IMR-90 (cell line): ENCODE measurements at regions not wholly inside any gene's neighbourhood (a gene's known extent, or its start where the extent isn't known, plus 50 kb on each side); places are given as distances from the start of the nearest gene placed in this dataset.

Source experiments
- ATAC-seq: fragments of 200-7000 bp; cut with Tn5 transposase; 2 replicates; pipeline ENCODE4 v1.9.1; 2020; ENCODE audit warnings: low read depth, mild to moderate bottlenecking, moderate library complexity
- BruUV-seq: library from RNA; stranded (reverse); fragments of 400-500 nt; replicated peaks from 2 replicates; lab custom pipeline; 2021; lab: Mats Ljungman, UMichigan
- CTCF ChIA-PET: fragments of 300-600 bp; formaldehyde crosslinking; extraction: SDS; loops from one replicate; lab custom pipeline; 2021; ENCODE audit warnings: antibody characterized with exemption; lab: Yijun Ruan, JAX
- POLR2A ChIA-PET: fragments of 300-600 bp; sonication (Branson Sonifier 250); formaldehyde crosslinking; loops from one replicate; lab custom pipeline; 2022; ENCODE audit warnings: antibody characterized with exemption; ENCODE audit not compliant: unreplicated experiment; lab: Charles Lee
- DNase-seq: peaks from one replicate; pipeline ENCODE4 v3.0.0; 2013
- H2AFZ ChIP-seq: replicated peaks from 2 replicates; pipeline ENCODE3; 2013; ENCODE audit warnings: low read length, mild to moderate bottlenecking; ENCODE audit not compliant: poor library complexity
- H2AK5ac ChIP-seq: 2 replicates; pipeline ENCODE4 v1.6.1; 2013; ENCODE audit warnings: low read depth, low read length, inconsistent platforms
- H2AK9ac ChIP-seq: replicated peaks from 2 replicates; pipeline ENCODE3; 2013; ENCODE audit warnings: mild to moderate bottlenecking, low read depth, low read length, moderate library complexity; ENCODE audit not compliant: poor library complexity
- H2BK120ac ChIP-seq: 2 replicates; pipeline ENCODE4 v1.6.1; 2013; ENCODE audit warnings: low read depth, low read length, inconsistent platforms
- H2BK15ac ChIP-seq: 3 replicates; pipeline ENCODE4 v1.6.1; 2013; ENCODE audit warnings: low read depth, low read length, inconsistent platforms
- H2BK20ac ChIP-seq: 2 replicates; pipeline ENCODE4 v1.6.1; 2013; ENCODE audit warnings: low read depth, mild to moderate bottlenecking, inconsistent platforms, low read length, moderate library complexity
- H2BK5ac ChIP-seq: 2 replicates; pipeline ENCODE4 v1.6.1; 2013; ENCODE audit warnings: mild to moderate bottlenecking, low read depth, low read length, inconsistent platforms; ENCODE audit not compliant: poor library complexity, severe bottlenecking
- H3K14ac ChIP-seq: replicated peaks from 2 replicates; pipeline ENCODE4 v1.6.1; 2013; ENCODE audit warnings: low read depth, low read length, inconsistent platforms
- H3K18ac ChIP-seq: 2 replicates; pipeline ENCODE4 v1.6.1; 2013; ENCODE audit warnings: low read depth, low read length, control low read depth
- H3K23ac ChIP-seq: 2 replicates; pipeline ENCODE4 v1.6.1; 2013; ENCODE audit warnings: low read depth, low read length, inconsistent platforms
- H3K27ac ChIP-seq: 2 replicates; pipeline ENCODE4 v1.5.1; 2013; ENCODE audit warnings: mild to moderate bottlenecking, control low read depth, low read length; ENCODE audit not compliant: insufficient read depth
- H3K27me3 ChIP-seq: 2 replicates; pipeline ENCODE4 v1.6.1; 2013; ENCODE audit warnings: low read length; ENCODE audit not compliant: control insufficient read depth, insufficient read depth
- H3K36me3 ChIP-seq: 2 replicates; pipeline ENCODE4 v1.6.1; 2013; ENCODE audit warnings: low read length, mixed read lengths; ENCODE audit not compliant: control insufficient read depth, insufficient read depth
- H3K4ac ChIP-seq: 2 replicates; pipeline ENCODE4 v1.6.1; 2013; ENCODE audit warnings: low read depth, low read length, inconsistent platforms
- H3K4me1 ChIP-seq: 2 replicates; pipeline ENCODE4 v1.6.1; 2013; ENCODE audit warnings: low read length, mixed read lengths; ENCODE audit not compliant: control insufficient read depth, insufficient read depth
- H3K4me2 ChIP-seq: 2 replicates; pipeline ENCODE4 v1.6.1; 2013; ENCODE audit warnings: low read depth, mild to moderate bottlenecking, control low read depth, low read length, moderate library complexity
- H3K4me3 ChIP-seq: 2 replicates; pipeline ENCODE4 v1.5.1; 2013; ENCODE audit warnings: low read depth, mild to moderate bottlenecking, control low read depth, low read length, moderate library complexity; ENCODE audit not compliant: insufficient read depth
- H3K56ac ChIP-seq: 2 replicates; pipeline ENCODE4 v1.6.1; 2013; ENCODE audit warnings: low read length, inconsistent platforms; ENCODE audit not compliant: insufficient read depth; ENCODE audit errors: extremely low read depth
- H3K79me1 ChIP-seq, 2 experiments: 2 replicates each; pipeline ENCODE4 v1.6.1; 2013; ENCODE audit warnings: low read length in 2 of 2, inconsistent platforms in 1 of 2, low read depth in 1 of 2
- H3K9ac ChIP-seq: 2 replicates; pipeline ENCODE4 v1.6.1; 2013; ENCODE audit warnings: low read depth, low read length, control low read depth
- H3K9me1 ChIP-seq: 2 replicates; pipeline ENCODE4 v1.6.1; 2013; ENCODE audit warnings: low read length, inconsistent platforms; ENCODE audit not compliant: insufficient read depth
- H3K9me3 ChIP-seq: 2 replicates; pipeline ENCODE4 v1.6.1; 2013; ENCODE audit warnings: low read length; ENCODE audit not compliant: control insufficient read depth, insufficient read depth
- H4K20me1 ChIP-seq: 2 replicates; pipeline ENCODE4 v1.6.1; 2013; ENCODE audit warnings: low read length, inconsistent platforms; ENCODE audit not compliant: insufficient read depth
- H4K5ac ChIP-seq: 2 replicates; pipeline ENCODE4 v1.6.1; 2013; ENCODE audit warnings: mild to moderate bottlenecking, low read depth, low read length, control low read depth
- H4K8ac ChIP-seq, 2 experiments: 2 replicates each; pipeline ENCODE4 v1.6.1; 2013; ENCODE audit warnings: low read depth in 2 of 2, low read length in 2 of 2, control low read depth in 1 of 2, inconsistent platforms in 1 of 2
- H4K91ac ChIP-seq: 2 replicates; pipeline ENCODE4 v1.6.1; 2013; ENCODE audit warnings: low read depth, low read length, inconsistent platforms; ENCODE audit not compliant: insufficient read depth
- FOS ChIP-seq: fragments of 150-350 bp; IDR thresholded peaks from 2 replicates; pipeline ENCODE4 v1.6.1; 2016; ENCODE audit warnings: low read depth, low read length
- MAFK ChIP-seq: IDR thresholded peaks from 2 replicates; pipeline ENCODE4 v1.6.1; 2012; ENCODE audit warnings: low read depth, low read length, improper control_type of control experiment
- MAZ ChIP-seq: IDR thresholded peaks from 2 replicates; pipeline ENCODE4 v1.6.1; 2012; ENCODE audit warnings: low read depth, mild to moderate bottlenecking, low read length, improper control_type of control experiment, moderate library complexity, borderline replicate concordance
- MXI1 ChIP-seq: IDR thresholded peaks from 2 replicates; pipeline ENCODE4 v1.6.1; 2012; ENCODE audit warnings: low read depth, mild to moderate bottlenecking, low read length, moderate library complexity, borderline replicate concordance
- POLR2A ChIP-seq: IDR thresholded peaks from 2 replicates; pipeline ENCODE4 v1.6.1; 2012; ENCODE audit warnings: mild to moderate bottlenecking, low read depth, low read length
- RCOR1 ChIP-seq: IDR thresholded peaks from 2 replicates; pipeline ENCODE4 v1.6.1; 2012; ENCODE audit warnings: mild to moderate bottlenecking, low read length, improper control_type of control experiment; ENCODE audit not compliant: insufficient replicate concordance
- RFX5 ChIP-seq: IDR thresholded peaks from 2 replicates; pipeline ENCODE4 v1.8.0; 2012; ENCODE audit warnings: low read depth, mild to moderate bottlenecking, low read length, moderate library complexity
- SMC3 ChIP-seq: fragments of 150-350 bp; IDR thresholded peaks from 2 replicates; pipeline ENCODE4 v1.6.1; 2016; ENCODE audit warnings: low read depth, mild to moderate bottlenecking, antibody characterized with exemption, low read length, moderate library complexity
- WGBS, 2 experiments: methylation state at CpG; one replicate each; pipeline versions ENCODE4 v1.1.5 to v1.1.7; 2013; ENCODE audit warnings: missing lambda C conversion rate in 2 of 2; ENCODE audit not compliant: insufficient read length in 1 of 2; ENCODE audit errors: extremely low coverage in 2 of 2; 5-methylcytosine and 5-hydroxymethylcytosine counted together
- dilution Hi-C: fragments of 300-500 bp; cut with HindIII; formaldehyde crosslinking; loops from one replicate; pipeline ENCODE4 v1.14.3; 2018; ENCODE audit warnings: low sequenced_read_pairs; ENCODE audit not compliant: unreplicated experiment
- in situ Hi-C: fragments of 300-500 bp; cut with MboI; formaldehyde crosslinking; loops from 3 replicates; pipeline ENCODE4 v1.14.3; 2019; ENCODE audit warnings: low sequenced_read_pairs, inconsistent platforms, mixed read lengths
- intact Hi-C: fragments of 100-400 bp; cut with micrococcal nuclease; formaldehyde crosslinking; loops from 2 replicates; pipeline ENCODE4 v1.10.0; 2022
- TF ChIP-seq, protein P1 (sequence below): fragments of 150-350 bp; IDR thresholded peaks from 2 replicates; pipeline ENCODE4 v1.6.1; 2016; ENCODE audit warnings: low read depth, mild to moderate bottlenecking, low read length, moderate library complexity, borderline replicate concordance
- TF ChIP-seq, protein P2 (sequence below): conservative IDR thresholded peaks from 2 replicates; pipeline ENCODE4 v1.5.1; 2012; ENCODE audit warnings: mild to moderate bottlenecking, low read depth, low read length, improper control_type of control experiment

GRCh38 chr6:105593805-105594671 lies 191.2 kb upstream of the PREP start (continued):
- TF ChIP-seq MXI1 (no peak), SMC3 (no peak)

- H2BK15ac ChIP-seq: peak overlapping the region; percentile 76; the same call in 1 of the 3 replicates
- H4K91ac ChIP-seq: peak overlapping the region; percentile 26; the same call in 1 of the 2 replicates
- ATAC-seq (no peak), DNase-seq (peak; percentile 59)
- peak overlapping the region; percentile 48; the same call in 1 of the 2 replicates for H4K5ac ChIP-seq
- peak overlapping the region; percentile 61; the same call in 1 of the 2 replicates for H3K18ac ChIP-seq
- intact Hi-C loops (no loop called here), in situ Hi-C loops (no loop called here), dilution Hi-C loops (no loop called here)
- H3K14ac ChIP-seq: peak overlapping the region; percentile 75
- no peaks in the 10 kb centered on the region for H4K20me1 ChIP-seq
- H3K27ac ChIP-seq: no peak overlapping the region
- H2BK5ac ChIP-seq: peak overlapping the region; percentile 70
- ChIA-PET POLR2A (no interaction called here), CTCF (no interaction called here)
- BruUV-seq: no TSS peak
- no peak overlapping the region for H2AK9ac ChIP-seq
- H3K9ac ChIP-seq: no peak overlapping the region
- peak overlapping the region; percentile 83 for H2BK20ac ChIP-seq
- peaks cover 13% of the 10 kb centered on the region for H3K9me1 ChIP-seq
- peak overlapping the region; percentile 81 for H2BK120ac ChIP-seq
- 60% methylated on average over 1 of the region's 4 CpGs; no CpG with 5 or more reads in 1 of the 2 experiments for WGBS, 2 experiments
- peak overlapping the region; percentile 68 for H3K4ac ChIP-seq
- no peaks in the 10 kb centered on the region for H3K9me3 ChIP-seq
- H3K27me3 ChIP-seq: no peaks in the 10 kb centered on the region
- H3K23ac ChIP-seq: peak overlapping the region; percentile 9; the same call in 1 of the 2 replicates
- peaks cover 15% of the 10 kb centered on the region; the same call in 1 of the 2 replicates for H3K4me1 ChIP-seq
- H3K4me2 ChIP-seq: no peak overlapping the region
- H2AFZ ChIP-seq: no peak overlapping the region
- no peaks in the 10 kb centered on the region for H3K79me1 ChIP-seq
- H3K56ac ChIP-seq: peak overlapping the region; percentile 32; the same call in 1 of the 2 replicates
- no peaks in the 10 kb centered on the region for H3K36me3 ChIP-seq
- H3K4me3 ChIP-seq: no peak overlapping the region
- H2AK5ac ChIP-seq: peak overlapping the region; percentile 29; the same call in 1 of the 2 replicates
- peak overlapping the region in 1 of 2 experiments; percentile 62; a peak in 2 of 4 replicates for H4K8ac ChIP-seq
- no peak for TF ChIP-seq SMC3
- TF ChIP-seq MAZ: no peak
- TF ChIP-seq, protein P1, sequence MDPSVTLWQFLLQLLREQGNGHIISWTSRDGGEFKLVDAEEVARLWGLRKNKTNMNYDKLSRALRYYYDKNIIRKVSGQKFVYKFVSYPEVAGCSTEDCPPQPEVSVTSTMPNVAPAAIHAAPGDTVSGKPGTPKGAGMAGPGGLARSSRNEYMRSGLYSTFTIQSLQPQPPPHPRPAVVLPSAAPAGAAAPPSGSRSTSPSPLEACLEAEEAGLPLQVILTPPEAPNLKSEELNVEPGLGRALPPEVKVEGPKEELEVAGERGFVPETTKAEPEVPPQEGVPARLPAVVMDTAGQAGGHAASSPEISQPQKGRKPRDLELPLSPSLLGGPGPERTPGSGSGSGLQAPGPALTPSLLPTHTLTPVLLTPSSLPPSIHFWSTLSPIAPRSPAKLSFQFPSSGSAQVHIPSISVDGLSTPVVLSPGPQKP: no peak
- no peak for TF ChIP-seq FOS
- TF ChIP-seq MXI1: no peak
- no peak for TF ChIP-seq RFX5
- no peak for TF ChIP-seq MAFK
- no peak for TF ChIP-seq POLR2A
- TF ChIP-seq RCOR1: no peak
- TF ChIP-seq, protein P2, sequence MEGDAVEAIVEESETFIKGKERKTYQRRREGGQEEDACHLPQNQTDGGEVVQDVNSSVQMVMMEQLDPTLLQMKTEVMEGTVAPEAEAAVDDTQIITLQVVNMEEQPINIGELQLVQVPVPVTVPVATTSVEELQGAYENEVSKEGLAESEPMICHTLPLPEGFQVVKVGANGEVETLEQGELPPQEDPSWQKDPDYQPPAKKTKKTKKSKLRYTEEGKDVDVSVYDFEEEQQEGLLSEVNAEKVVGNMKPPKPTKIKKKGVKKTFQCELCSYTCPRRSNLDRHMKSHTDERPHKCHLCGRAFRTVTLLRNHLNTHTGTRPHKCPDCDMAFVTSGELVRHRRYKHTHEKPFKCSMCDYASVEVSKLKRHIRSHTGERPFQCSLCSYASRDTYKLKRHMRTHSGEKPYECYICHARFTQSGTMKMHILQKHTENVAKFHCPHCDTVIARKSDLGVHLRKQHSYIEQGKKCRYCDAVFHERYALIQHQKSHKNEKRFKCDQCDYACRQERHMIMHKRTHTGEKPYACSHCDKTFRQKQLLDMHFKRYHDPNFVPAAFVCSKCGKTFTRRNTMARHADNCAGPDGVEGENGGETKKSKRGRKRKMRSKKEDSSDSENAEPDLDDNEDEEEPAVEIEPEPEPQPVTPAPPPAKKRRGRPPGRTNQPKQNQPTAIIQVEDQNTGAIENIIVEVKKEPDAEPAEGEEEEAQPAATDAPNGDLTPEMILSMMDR: no peak
These were observed 190.3 kb upstream of the PREP start for GRCh38 chr6:105593056-105593690.
